Progenitor cell of endocrine pancreas (in vitro differentiated cells): ENCODE measurements at regions not wholly inside any gene's neighbourhood (a gene's known extent, or its start where the extent isn't known, plus 50 kb on each side); places are given as distances from the start of the nearest gene placed in this dataset.

Experiments used
- DNase-seq: peaks from one replicate; pipeline ENCODE4 v3.0.0; 2021; ENCODE audit warnings: low spot score; ENCODE audit not compliant: unreplicated experiment
- H3K27ac Mint-ChIP-seq: 2 replicates; pipeline ENCODE4 v1.8.0; 2021; ENCODE audit warnings: mild to moderate bottlenecking, moderate library complexity, mixed read lengths
- H3K27me3 Mint-ChIP-seq: 2 replicates; pipeline ENCODE4 v1.8.0; 2021; ENCODE audit warnings: mixed read lengths
- H3K36me3 Mint-ChIP-seq: 2 replicates; pipeline ENCODE4 v1.8.0; 2022; ENCODE audit warnings: mixed read lengths; ENCODE audit not compliant: insufficient read depth
- H3K4me1 Mint-ChIP-seq: 2 replicates; pipeline ENCODE4 v1.8.0; 2021; ENCODE audit warnings: low read depth, mixed read lengths
- H3K4me3 Mint-ChIP-seq: 2 replicates; pipeline ENCODE4 v1.8.0; 2021; ENCODE audit warnings: low read depth, mild to moderate bottlenecking, moderate library complexity, mixed read lengths
- H3K9me3 Mint-ChIP-seq: 2 replicates; pipeline ENCODE4 v1.8.0; 2021; ENCODE audit warnings: low read depth, mixed read lengths
- CTCF ChIP-seq: fragments of 200-600 bp; sonication (generic); IDR thresholded peaks from one replicate; pipeline ENCODE4 v1.5.0; 2021; ENCODE audit warnings: antibody characterized with exemption, mild to moderate bottlenecking; ENCODE audit not compliant: unreplicated experiment

GRCh38 chr11:29482510-29482909, 534.3 kb downstream of the KCNA4 start:
- no peak overlapping the region for H3K27ac Mint-ChIP-seq

GRCh38 chr11:29481738-29482137, 535.1 kb downstream of the KCNA4 start:
- Mint-ChIP-seq H3K27ac (no peak overlapping the region), H3K4me1 (no peaks in the 10 kb centered on the region), H3K9me3 (no peaks in the 10 kb centered on the region), H3K36me3 (no peaks in the 10 kb centered on the region), H3K4me3 (no peak overlapping the region), H3K27me3 (no peaks in the 10 kb centered on the region)
- TF ChIP-seq CTCF = no peak
- no peak for DNase-seq

More at GRCh38 chr11:29482510-29482909, 534.3 kb downstream of the KCNA4 start:
- DNase-seq = no peak
- no peaks in the 10 kb centered on the region for H3K36me3 Mint-ChIP-seq
- H3K4me1 Mint-ChIP-seq = no peaks in the 10 kb centered on the region
- no peaks in the 10 kb centered on the region for H3K9me3 Mint-ChIP-seq
- no peak overlapping the region for H3K4me3 Mint-ChIP-seq
- TF ChIP-seq CTCF = no peak
- no peaks in the 10 kb centered on the region for H3K27me3 Mint-ChIP-seq

GRCh38 chr11:29480981-29481380, 535.8 kb downstream of the KCNA4 start:
- Mint-ChIP-seq H3K4me3 (no peak overlapping the region), H3K4me1 (no peaks in the 10 kb centered on the region), H3K9me3 (no peaks in the 10 kb centered on the region), H3K27me3 (no peaks in the 10 kb centered on the region), H3K36me3 (no peaks in the 10 kb centered on the region), H3K27ac (no peak overlapping the region)
- TF ChIP-seq CTCF = no peak
- DNase-seq = no peak

GRCh38 chr11:29458252-29458651, 558.6 kb downstream of the KCNA4 start:
- H3K36me3 Mint-ChIP-seq = no peaks in the 10 kb centered on the region
- no peak for DNase-seq
- H3K9me3 Mint-ChIP-seq = no peaks in the 10 kb centered on the region
- no peak overlapping the region for H3K27ac Mint-ChIP-seq
- no peaks in the 10 kb centered on the region for H3K27me3 Mint-ChIP-seq
- H3K4me3 Mint-ChIP-seq = no peak overlapping the region
- TF ChIP-seq CTCF = no peak
- H3K4me1 Mint-ChIP-seq = no peaks in the 10 kb centered on the region

- Mint-ChIP-seq H3K36me3 (no peaks in the 10 kb centered on the region), H3K27me3 (no peaks in the 10 kb centered on the region), H3K4me3 (no peak overlapping the region), H3K4me1 (no peaks in the 10 kb centered on the region), H3K9me3 (no peaks in the 10 kb centered on the region), H3K27ac (no peak overlapping the region)
- no peak for TF ChIP-seq CTCF
- no peak for DNase-seq
Observed at GRCh38 chr11:29452146-29452545, 564.7 kb downstream of the KCNA4 start.
